Ureter (tissue), 1 donor: ENCODE measurements at regions not wholly inside any gene's neighbourhood (a gene's known extent, or its start where the extent isn't known, plus 50 kb on each side); places are given as distances from the start of the nearest gene placed in this dataset.

ENCODE experiments used
- DNase-seq: peaks from one replicate; pipeline ENCODE4 v3.0.0-alpha.2; 2020; ENCODE audit warnings: low spot score
- donor health status: DM: yes; HTN: yes; CAD: no.

- DNase-seq: no peak
Observed at GRCh38 chr13:80463673-80464352, 122.9 kb upstream of the SPRY2 start.

GRCh38 chr13:80462567-80462966 is 121.6 kb upstream of the SPRY2 start:
- no peak for DNase-seq

GRCh38 chr13:80462037-80462436 is 121.1 kb upstream of the SPRY2 start:
- DNase-seq: no peak

DNA sequence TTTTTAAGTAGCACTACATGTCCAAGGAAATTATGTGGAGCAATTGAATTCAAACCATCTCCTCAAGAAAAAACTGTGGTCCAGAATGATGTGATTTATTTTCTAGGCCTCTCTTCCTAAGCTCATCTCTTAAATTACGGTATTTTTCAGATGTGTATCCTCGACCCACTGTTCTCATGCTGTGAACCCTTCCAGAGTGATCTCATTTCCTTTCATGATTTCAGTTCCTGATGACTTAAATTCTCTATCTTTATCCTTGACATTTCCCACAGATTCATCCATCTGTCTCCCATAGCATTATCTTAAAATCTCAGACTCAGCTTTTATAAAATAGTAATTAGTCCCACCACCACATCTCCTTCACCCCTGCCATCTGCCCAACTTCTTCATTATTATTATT is 117.6 kb upstream of the SPRY2 start:
- no peak for DNase-seq

- DNase-seq: no peak
Observed at GRCh38 chr13:80454245-80454644, 113.3 kb upstream of the SPRY2 start.

DNA sequence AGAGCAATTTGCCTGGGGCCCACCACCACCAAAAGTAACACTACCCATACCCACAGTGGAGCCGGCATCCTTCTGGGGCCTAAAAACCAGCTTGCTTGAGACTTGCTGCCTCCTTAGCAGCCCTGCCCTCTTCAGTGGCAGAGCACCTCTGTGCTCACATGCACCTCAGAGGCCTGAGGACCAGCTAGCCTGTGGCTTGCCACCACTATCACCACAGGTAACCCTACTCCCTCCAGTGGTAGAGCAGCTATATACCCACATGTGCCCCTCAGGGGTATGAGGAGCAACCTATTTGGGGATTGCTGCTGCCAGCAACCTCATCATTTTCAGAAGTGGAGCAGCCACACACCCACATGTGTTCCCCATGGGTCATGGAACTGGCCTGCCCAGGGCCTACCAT is 111.4 kb upstream of the SPRY2 start:
- no peak for DNase-seq

DNA sequence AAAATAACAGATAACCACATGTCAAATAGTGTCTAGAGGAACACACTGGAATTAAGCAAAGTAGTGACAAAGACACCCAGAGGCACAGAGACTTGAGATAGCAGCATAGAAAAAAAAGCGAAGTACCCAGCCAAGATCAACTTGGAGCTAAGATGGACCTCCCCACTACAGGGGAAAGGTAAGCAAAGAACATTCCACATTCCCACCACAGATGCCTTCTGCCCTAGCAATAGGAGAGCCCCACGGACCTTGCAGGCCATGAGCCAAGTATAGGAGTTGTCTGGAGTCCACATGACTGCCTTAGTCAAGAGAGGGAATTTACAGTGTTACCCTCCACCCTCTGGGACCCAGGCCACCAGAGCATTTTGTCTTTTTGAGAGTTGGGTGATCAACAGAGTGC is 110.7 kb upstream of the SPRY2 start:
- no peak for DNase-seq

GRCh38 chr13:80450386-80450785 is 109.5 kb upstream of the SPRY2 start:
- DNase-seq: no peak

GRCh38 chr13:80448725-80449124 is 107.8 kb upstream of the SPRY2 start:
- DNase-seq: no peak

GRCh38 chr13:80447747-80448146 is 106.8 kb upstream of the SPRY2 start:
- no peak for DNase-seq

GRCh38 chr13:80444240-80445015 is 103.5 kb upstream of the SPRY2 start:
- no peak for DNase-seq

- no peak for DNase-seq
Observed at GRCh38 chr13:80442609-80443008, 101.7 kb upstream of the SPRY2 start.

GRCh38 chr13:80441968-80442367 is 101.0 kb upstream of the SPRY2 start:
- no peak for DNase-seq

DNA sequence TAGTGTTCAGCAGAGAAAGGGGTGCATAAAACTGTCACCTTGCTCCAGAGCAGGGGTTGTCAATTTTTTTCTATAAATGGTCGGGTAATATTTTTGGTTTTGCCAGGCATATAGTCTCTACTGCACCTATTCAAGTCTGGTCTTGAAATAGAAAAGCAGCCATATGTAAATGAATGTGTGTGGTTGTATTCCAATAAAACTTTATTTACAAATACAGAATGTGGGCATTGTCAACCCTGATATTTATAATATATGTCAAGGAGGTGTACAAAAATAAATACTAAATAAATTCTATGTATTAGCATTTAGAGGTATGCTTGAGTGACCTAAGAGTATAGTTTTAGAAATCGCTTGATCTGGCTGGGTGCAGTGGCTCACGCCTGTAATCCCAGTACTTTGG is 97.6 kb upstream of the SPRY2 start:
- no peak for DNase-seq

- DNase-seq: no peak
Observed at GRCh38 chr13:80437231-80437630, 96.3 kb upstream of the SPRY2 start.

- DNase-seq: no peak
Observed at GRCh38 chr13:80436571-80437169, 95.7 kb upstream of the SPRY2 start.

- no peak for DNase-seq
Observed at GRCh38 chr13:80430561-80430960, 89.6 kb upstream of the SPRY2 start.

GRCh38 chr13:80428349-80429096 is 87.6 kb upstream of the SPRY2 start:
- DNase-seq: no peak

- no peak for DNase-seq
Observed at GRCh38 chr13:80419416-80419815, 78.5 kb upstream of the SPRY2 start.

GRCh38 chr13:80413611-80414010 is 72.7 kb upstream of the SPRY2 start:
- no peak for DNase-seq

- no peak for DNase-seq
Observed at GRCh38 chr13:80408270-80408669, 67.3 kb upstream of the SPRY2 start.

GRCh38 chr13:80400865-80401426 is 60.0 kb upstream of the SPRY2 start:
- no peak for DNase-seq
